ENCODE measurements at regions not wholly inside any gene's neighbourhood (a gene's known extent, or its start where the extent isn't known, plus 50 kb on each side); places are given as distances from the start of the nearest gene placed in this dataset.

DNA sequence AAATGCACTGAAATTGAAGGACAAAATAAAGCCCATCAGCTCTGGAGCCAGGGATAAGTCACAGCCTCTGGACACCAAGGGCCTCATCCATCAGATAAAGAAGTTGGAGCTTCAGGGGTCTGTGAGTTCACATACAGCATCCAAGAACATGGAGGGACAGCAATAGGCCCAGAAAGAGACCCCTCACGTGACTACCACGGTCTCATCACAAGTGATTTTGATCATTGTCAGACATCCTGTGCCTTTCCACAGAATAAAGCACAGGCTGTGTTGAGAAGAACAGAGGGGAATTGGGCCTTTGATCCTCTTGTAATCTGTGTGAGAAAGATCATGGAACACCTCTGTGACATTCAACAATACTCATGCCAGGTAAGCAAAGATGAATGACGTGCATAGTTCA is 65.2 kb upstream of the CTAGE1 start:
- Histone ChIP-seq H2AFZ (ENCODE audit: low read length) (no peak overlapping the region), H3K9ac (ENCODE audit: low read depth, low read length, poor library complexity, severe bottlenecking) (no peak overlapping the region), H3K79me2 (ENCODE audit: insufficient read depth, low read length) (no peaks in the 10 kb centered on the region), H3K4me1 (ENCODE audit: insufficient read depth, low read length, poor library complexity, severe bottlenecking) (no peaks in the 10 kb centered on the region), H3K9me2 (replicated peaks; ENCODE audit: low read depth, low read length) (no peaks in the 10 kb centered on the region), H3K36me3 (ENCODE audit: insufficient read depth, low read length) (no peaks in the 10 kb centered on the region), H3K4me3 (ENCODE audit: low read length, poor library complexity, severe bottlenecking) (no peak overlapping the region), H3F3A (ENCODE audit: low read depth) (no peaks in the 10 kb centered on the region), H3K9me3 (ENCODE audit: insufficient read depth, low read depth, low read length) (no peaks in the 10 kb centered on the region), H4K20me1 (ENCODE audit: insufficient read depth, low read length, poor library complexity, severe bottlenecking) (no peaks in the 10 kb centered on the region), H3K4me2 (ENCODE audit: low read depth, low read length, poor library complexity, severe bottlenecking) (no peak overlapping the region), H3K27me3 (ENCODE audit: insufficient read depth, low read length, poor library complexity, severe bottlenecking) (no peaks in the 10 kb centered on the region)
- no peak for TF ChIP-seq EZH2phosphoT487 (IDR thresholded peaks at IDR 0.05; ENCODE audit: borderline replicate concordance)
- TF ChIP-seq, protein P1, sequence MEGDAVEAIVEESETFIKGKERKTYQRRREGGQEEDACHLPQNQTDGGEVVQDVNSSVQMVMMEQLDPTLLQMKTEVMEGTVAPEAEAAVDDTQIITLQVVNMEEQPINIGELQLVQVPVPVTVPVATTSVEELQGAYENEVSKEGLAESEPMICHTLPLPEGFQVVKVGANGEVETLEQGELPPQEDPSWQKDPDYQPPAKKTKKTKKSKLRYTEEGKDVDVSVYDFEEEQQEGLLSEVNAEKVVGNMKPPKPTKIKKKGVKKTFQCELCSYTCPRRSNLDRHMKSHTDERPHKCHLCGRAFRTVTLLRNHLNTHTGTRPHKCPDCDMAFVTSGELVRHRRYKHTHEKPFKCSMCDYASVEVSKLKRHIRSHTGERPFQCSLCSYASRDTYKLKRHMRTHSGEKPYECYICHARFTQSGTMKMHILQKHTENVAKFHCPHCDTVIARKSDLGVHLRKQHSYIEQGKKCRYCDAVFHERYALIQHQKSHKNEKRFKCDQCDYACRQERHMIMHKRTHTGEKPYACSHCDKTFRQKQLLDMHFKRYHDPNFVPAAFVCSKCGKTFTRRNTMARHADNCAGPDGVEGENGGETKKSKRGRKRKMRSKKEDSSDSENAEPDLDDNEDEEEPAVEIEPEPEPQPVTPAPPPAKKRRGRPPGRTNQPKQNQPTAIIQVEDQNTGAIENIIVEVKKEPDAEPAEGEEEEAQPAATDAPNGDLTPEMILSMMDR (conservative IDR thresholded peaks at IDR 0.05; ENCODE audit: low read length), result no peak

DNA sequence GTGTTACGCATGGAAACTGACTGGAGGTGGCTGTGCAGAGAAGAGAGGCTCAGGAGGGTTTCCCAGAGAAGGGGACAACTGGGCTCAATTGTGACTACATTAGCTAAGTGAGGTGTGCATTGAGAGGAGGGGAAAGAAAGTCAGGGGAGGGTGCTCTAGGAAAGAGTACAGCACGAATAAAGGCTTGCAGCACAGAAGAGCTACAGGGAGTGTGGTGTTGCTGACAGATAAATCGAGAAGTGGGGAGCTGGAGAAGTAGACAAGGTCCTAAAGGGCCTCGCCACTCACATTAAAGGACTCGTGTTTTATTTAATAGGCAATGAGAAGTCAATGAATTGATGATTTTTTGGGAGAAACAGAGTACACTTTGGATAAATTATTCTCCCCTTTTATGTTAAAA is 65.7 kb upstream of the CTAGE1 start:
- TF ChIP-seq, protein P1 (conservative IDR thresholded peaks at IDR 0.05; ENCODE audit: low read length), result no peak
- TF ChIP-seq EZH2phosphoT487 (IDR thresholded peaks at IDR 0.05; ENCODE audit: borderline replicate concordance), result no peak
- Histone ChIP-seq H3K4me2 (ENCODE audit: low read depth, low read length, poor library complexity, severe bottlenecking) (no peak overlapping the region), H3K9me3 (ENCODE audit: insufficient read depth, low read depth, low read length) (no peaks in the 10 kb centered on the region), H3F3A (ENCODE audit: low read depth) (no peaks in the 10 kb centered on the region), H3K4me1 (ENCODE audit: insufficient read depth, low read length, poor library complexity, severe bottlenecking) (no peaks in the 10 kb centered on the region), H3K4me3 (ENCODE audit: low read length, poor library complexity, severe bottlenecking) (no peak overlapping the region), H4K20me1 (ENCODE audit: insufficient read depth, low read length, poor library complexity, severe bottlenecking) (no peaks in the 10 kb centered on the region), H3K9me2 (replicated peaks; ENCODE audit: low read depth, low read length) (no peaks in the 10 kb centered on the region), H2AFZ (ENCODE audit: low read length) (no peak overlapping the region), H3K36me3 (ENCODE audit: insufficient read depth, low read length) (no peaks in the 10 kb centered on the region), H3K79me2 (ENCODE audit: insufficient read depth, low read length) (no peaks in the 10 kb centered on the region), H3K9ac (ENCODE audit: low read depth, low read length, poor library complexity, severe bottlenecking) (no peak overlapping the region), H3K27me3 (ENCODE audit: insufficient read depth, low read length, poor library complexity, severe bottlenecking) (no peaks in the 10 kb centered on the region)

DNA sequence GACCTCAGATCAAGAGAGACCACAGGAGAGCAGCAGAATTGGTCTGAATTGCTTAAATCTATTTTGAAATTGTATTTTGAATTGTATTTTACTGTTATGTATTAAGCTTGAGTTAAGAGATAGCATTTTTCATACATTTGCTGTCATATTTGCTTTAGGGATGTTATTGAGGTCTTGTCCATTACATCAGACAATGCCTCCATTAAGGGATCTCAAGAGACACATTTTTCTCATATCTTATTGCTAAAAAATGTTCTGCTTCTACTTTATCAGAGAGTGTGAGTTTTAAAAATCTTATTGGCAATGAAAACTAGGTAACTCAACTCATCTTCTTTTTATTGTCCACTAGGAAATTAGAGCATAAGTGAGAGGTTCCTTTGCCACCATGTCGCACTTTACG is 66.8 kb upstream of the CTAGE1 start:
- Histone ChIP-seq H3F3A (ENCODE audit: low read depth) (no peaks in the 10 kb centered on the region), H3K27me3 (ENCODE audit: insufficient read depth, low read length, poor library complexity, severe bottlenecking) (no peaks in the 10 kb centered on the region), H4K20me1 (ENCODE audit: insufficient read depth, low read length, poor library complexity, severe bottlenecking) (no peaks in the 10 kb centered on the region), H3K4me3 (ENCODE audit: low read length, poor library complexity, severe bottlenecking) (no peak overlapping the region), H3K36me3 (ENCODE audit: insufficient read depth, low read length) (no peaks in the 10 kb centered on the region), H3K9ac (ENCODE audit: low read depth, low read length, poor library complexity, severe bottlenecking) (no peak overlapping the region), H3K9me2 (replicated peaks; ENCODE audit: low read depth, low read length) (no peaks in the 10 kb centered on the region), H2AFZ (ENCODE audit: low read length) (no peak overlapping the region), H3K4me2 (ENCODE audit: low read depth, low read length, poor library complexity, severe bottlenecking) (no peak overlapping the region), H3K9me3 (ENCODE audit: insufficient read depth, low read depth, low read length) (no peaks in the 10 kb centered on the region), H3K4me1 (ENCODE audit: insufficient read depth, low read length, poor library complexity, severe bottlenecking) (no peaks in the 10 kb centered on the region), H3K79me2 (ENCODE audit: insufficient read depth, low read length) (no peaks in the 10 kb centered on the region)
- no peak for TF ChIP-seq EZH2phosphoT487 (IDR thresholded peaks at IDR 0.05; ENCODE audit: borderline replicate concordance)

DNA sequence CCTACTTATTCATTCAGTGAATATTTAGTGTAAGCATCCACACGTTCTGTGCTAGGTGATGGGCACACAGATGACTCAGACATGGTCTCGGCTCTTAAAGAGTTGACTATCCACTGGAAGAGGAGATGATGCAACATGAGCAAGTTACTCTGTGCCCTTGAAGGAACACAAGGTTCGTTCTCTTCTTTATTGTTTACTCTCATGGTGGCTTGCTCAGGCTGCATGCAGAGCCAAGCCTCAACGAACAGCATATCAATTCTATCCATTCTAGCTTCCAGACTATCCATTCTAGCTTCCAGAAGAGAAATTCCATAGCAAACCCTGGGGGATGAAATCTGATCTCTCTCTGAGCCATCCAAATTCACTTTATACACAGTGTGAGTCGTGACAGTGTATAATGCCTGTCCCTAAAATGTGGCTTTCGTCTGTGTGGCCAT is 68.1 kb upstream of the CTAGE1 start:
- Histone ChIP-seq H2AFZ (ENCODE audit: low read length) (no peak overlapping the region), H4K20me1 (ENCODE audit: insufficient read depth, low read length, poor library complexity, severe bottlenecking) (no peaks in the 10 kb centered on the region), H3K27me3 (ENCODE audit: insufficient read depth, low read length, poor library complexity, severe bottlenecking) (no peaks in the 10 kb centered on the region), H3K4me1 (ENCODE audit: insufficient read depth, low read length, poor library complexity, severe bottlenecking) (no peaks in the 10 kb centered on the region), H3K9ac (ENCODE audit: low read depth, low read length, poor library complexity, severe bottlenecking) (no peak overlapping the region), H3F3A (ENCODE audit: low read depth) (no peaks in the 10 kb centered on the region), H3K9me2 (replicated peaks; ENCODE audit: low read depth, low read length) (no peaks in the 10 kb centered on the region), H3K36me3 (ENCODE audit: insufficient read depth, low read length) (no peaks in the 10 kb centered on the region), H3K4me3 (ENCODE audit: low read length, poor library complexity, severe bottlenecking) (no peak overlapping the region), H3K9me3 (ENCODE audit: insufficient read depth, low read depth, low read length) (no peaks in the 10 kb centered on the region), H3K79me2 (ENCODE audit: insufficient read depth, low read length) (no peaks in the 10 kb centered on the region), H3K4me2 (ENCODE audit: low read depth, low read length, poor library complexity, severe bottlenecking) (no peak overlapping the region)
- TF ChIP-seq, protein P1 (conservative IDR thresholded peaks at IDR 0.05; ENCODE audit: low read length), result no peak
- no peak for TF ChIP-seq EZH2phosphoT487 (IDR thresholded peaks at IDR 0.05; ENCODE audit: borderline replicate concordance)
